OCI-LY3 (cell line): ENCODE measurements at regions not wholly inside any gene's neighbourhood (a gene's known extent, or its start where the extent isn't known, plus 50 kb on each side); places are given as distances from the start of the nearest gene placed in this dataset.
A peak's percentile ranks its signal among the peaks of the same experiment; 100 is the strongest.

Experiments used
- H2AFZ ChIP-seq: fragments of 200-600, 300-600 bp; shearing (Covaris generic); 2 replicates; pipeline ENCODE4 v1.6.0; 2014; ENCODE audit warnings: antibody characterized with exemption, low read depth, low read length
- H3K27ac ChIP-seq: fragments of 200-600, 300-600 bp; sonication (generic); 2 replicates; pipeline ENCODE4 v1.5.1; 2014; ENCODE audit warnings: mild to moderate bottlenecking, low read length, moderate library complexity, mixed read lengths
- H3K27me3 ChIP-seq: fragments of 200-600, 300-600 bp; sonication (generic); 2 replicates; pipeline ENCODE4 v1.6.1; 2014; ENCODE audit warnings: low read depth, low read length, mixed read lengths
- H3K36me3 ChIP-seq: fragments of 200-600, 300-600 bp; sonication (generic); replicated peaks from 2 replicates; pipeline ENCODE3; 2014; ENCODE audit warnings: low read depth, low read length, mixed read lengths
- H3K4me1 ChIP-seq: fragments of 300-600, 200-600 bp; sonication (generic); 2 replicates; pipeline ENCODE4 v1.6.1; 2014; ENCODE audit warnings: low read length, mixed read lengths
- H3K4me2 ChIP-seq: fragments of 200-600, 300-600 bp; sonication (generic); 2 replicates; pipeline ENCODE4 v1.6.1; 2014; ENCODE audit warnings: low read length, mixed read lengths
- H3K4me3 ChIP-seq: fragments of 300-600, 200-600 bp; sonication (generic); 2 replicates; pipeline ENCODE4 v1.5.1; 2014; ENCODE audit warnings: antibody characterized with exemption, mild to moderate bottlenecking, low read length, moderate library complexity
- H3K79me2 ChIP-seq: fragments of 300-600, 200-600 bp; shearing (Covaris generic); 2 replicates; pipeline ENCODE4 v1.6.1; 2014; ENCODE audit warnings: mild to moderate bottlenecking, low read length, mixed read lengths
- H3K9ac ChIP-seq: fragments of 300-600, 200-600 bp; shearing (Covaris generic); 2 replicates; pipeline ENCODE4 v1.6.0; 2014; ENCODE audit warnings: mild to moderate bottlenecking, low read length, moderate library complexity
- H3K9me3 ChIP-seq: fragments of 200-600, 300-600 bp; shearing (Covaris generic); 2 replicates; pipeline ENCODE4 v1.6.1; 2014; ENCODE audit warnings: low read length, mixed read lengths; ENCODE audit not compliant: insufficient read depth
- H4K20me1 ChIP-seq: fragments of 200-600, 300-600 bp; sonication (generic); 2 replicates; pipeline ENCODE4 v1.6.1; 2016; ENCODE audit warnings: low read length, mixed read lengths; ENCODE audit not compliant: insufficient read depth
- EZH2phosphoT487 ChIP-seq: fragments of 200-600 bp; shearing (Covaris generic); IDR thresholded peaks from 2 replicates; pipeline ENCODE4 v1.6.1; 2018; ENCODE audit warnings: antibody characterized with exemption, mixed run types, low read depth
- TF ChIP-seq, protein P1 (sequence below): fragments of 200-600, 300-600 bp; sonication (generic); IDR thresholded peaks from 2 replicates; pipeline ENCODE4 v1.5.1; 2014; ENCODE audit warnings: antibody characterized with exemption, low read length, low read depth

DNA sequence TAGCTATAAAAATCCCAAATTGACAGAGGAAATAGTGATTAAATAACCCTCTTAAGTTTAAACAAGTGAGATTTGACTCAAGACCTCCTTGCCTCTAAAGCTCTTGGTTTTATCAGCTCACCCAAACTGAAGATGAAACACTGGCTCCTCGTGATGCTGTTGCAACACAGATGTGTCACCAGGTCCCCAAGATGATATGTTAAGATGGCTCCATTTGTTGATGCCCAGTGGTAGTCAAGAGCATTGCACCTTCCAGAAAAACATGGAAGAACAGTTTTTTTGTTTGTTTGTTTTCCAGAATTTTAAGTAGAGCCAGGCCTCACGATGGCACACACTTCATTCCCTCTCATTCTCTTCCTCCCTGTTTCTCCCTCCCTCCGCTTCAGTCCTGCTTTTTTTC is 399.8 kb downstream of the TXNL1 start:
- Histone ChIP-seq H2AFZ (0 out of 2 replicates have a peak overlapping the region, but pooled peaks have one; percentile 9), H4K20me1 (no peaks in the 10 kb centered on the region), H3K27me3 (no peaks in the 10 kb centered on the region), H3K4me1 (peaks cover 56% of the 10 kb centered on the region), H3K9me3 (no peaks in the 10 kb centered on the region), H3K4me2 (no peak overlapping the region), H3K36me3 (peaks cover 27% of the 10 kb centered on the region), H3K27ac (0 out of 2 replicates have a peak overlapping the region, but pooled peaks have one; percentile 0), H3K79me2 (no peaks in the 10 kb centered on the region), H3K4me3 (no peak overlapping the region), H3K9ac (no peak overlapping the region)
- no peak for TF ChIP-seq EZH2phosphoT487
- TF ChIP-seq, protein P1, sequence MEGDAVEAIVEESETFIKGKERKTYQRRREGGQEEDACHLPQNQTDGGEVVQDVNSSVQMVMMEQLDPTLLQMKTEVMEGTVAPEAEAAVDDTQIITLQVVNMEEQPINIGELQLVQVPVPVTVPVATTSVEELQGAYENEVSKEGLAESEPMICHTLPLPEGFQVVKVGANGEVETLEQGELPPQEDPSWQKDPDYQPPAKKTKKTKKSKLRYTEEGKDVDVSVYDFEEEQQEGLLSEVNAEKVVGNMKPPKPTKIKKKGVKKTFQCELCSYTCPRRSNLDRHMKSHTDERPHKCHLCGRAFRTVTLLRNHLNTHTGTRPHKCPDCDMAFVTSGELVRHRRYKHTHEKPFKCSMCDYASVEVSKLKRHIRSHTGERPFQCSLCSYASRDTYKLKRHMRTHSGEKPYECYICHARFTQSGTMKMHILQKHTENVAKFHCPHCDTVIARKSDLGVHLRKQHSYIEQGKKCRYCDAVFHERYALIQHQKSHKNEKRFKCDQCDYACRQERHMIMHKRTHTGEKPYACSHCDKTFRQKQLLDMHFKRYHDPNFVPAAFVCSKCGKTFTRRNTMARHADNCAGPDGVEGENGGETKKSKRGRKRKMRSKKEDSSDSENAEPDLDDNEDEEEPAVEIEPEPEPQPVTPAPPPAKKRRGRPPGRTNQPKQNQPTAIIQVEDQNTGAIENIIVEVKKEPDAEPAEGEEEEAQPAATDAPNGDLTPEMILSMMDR = peak; percentile 32; the same call in 1 of the 2 replicates

DNA sequence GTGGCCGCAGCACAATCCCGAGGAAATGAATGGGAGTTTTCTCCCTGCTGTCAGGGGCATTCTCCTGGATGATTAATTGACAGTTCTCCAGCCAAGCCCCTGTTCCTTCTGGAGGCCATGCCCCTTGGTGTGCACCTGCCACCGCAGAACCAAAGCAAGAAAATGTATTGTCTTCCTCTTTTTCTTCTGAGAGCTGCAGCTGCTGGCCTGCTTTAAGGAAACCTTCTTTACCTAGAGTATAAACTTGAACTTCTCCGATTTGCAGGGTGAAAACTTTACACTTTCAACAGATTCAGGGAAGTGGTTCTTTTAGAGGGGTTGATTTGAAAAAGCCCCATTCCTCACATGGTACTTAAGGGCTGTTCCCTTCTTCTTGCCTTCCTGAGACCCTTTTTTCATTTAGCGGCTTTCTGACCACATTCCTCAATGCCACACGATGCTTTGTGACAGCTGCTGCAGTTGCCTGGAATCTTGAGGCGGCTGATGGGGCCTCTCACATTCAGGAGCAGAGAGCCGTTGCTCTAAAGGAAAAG is 402.8 kb downstream of the TXNL1 start:
- Histone ChIP-seq H3K27ac (peak overlapping the region; percentile 89), H3K36me3 (peaks cover 50% of the 10 kb centered on the region), H3K4me2 (peak overlapping the region; percentile 73), H3K4me1 (peaks cover 61% of the 10 kb centered on the region), H3K4me3 (peak overlapping the region; percentile 58), H4K20me1 (no peaks in the 10 kb centered on the region), H2AFZ (no peak overlapping the region), H3K79me2 (no peaks in the 10 kb centered on the region), H3K27me3 (no peaks in the 10 kb centered on the region), H3K9me3 (peaks cover 18% of the 10 kb centered on the region), H3K9ac (peak overlapping the region; percentile 84)
- TF ChIP-seq, protein P1 = no peak
- no peak for TF ChIP-seq EZH2phosphoT487

DNA sequence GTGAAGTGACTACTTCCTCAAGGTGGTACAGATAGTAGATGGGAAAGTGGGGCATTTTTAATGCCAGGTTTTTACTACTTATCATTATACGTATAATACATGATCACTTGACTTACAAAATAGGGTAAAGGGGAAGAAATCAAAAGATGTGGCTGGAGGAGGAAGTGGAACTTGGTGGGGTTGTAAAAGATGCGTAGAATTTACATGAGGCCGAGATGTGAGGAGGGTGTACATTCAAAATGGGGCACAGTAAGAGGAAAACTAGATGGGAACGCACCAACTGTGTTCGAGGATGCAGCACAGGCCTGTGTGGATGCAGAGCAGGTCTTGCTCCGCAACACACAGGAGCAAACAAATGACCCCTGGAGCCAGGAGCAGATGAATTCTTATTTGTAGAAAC is 403.3 kb downstream of the TXNL1 start:
- Histone ChIP-seq H3K4me3 (peak overlapping the region; percentile 58), H3K4me1 (peaks cover 61% of the 10 kb centered on the region), H3K9ac (peak overlapping the region; percentile 69), H3K9me3 (peaks cover 23% of the 10 kb centered on the region), H3K27me3 (no peaks in the 10 kb centered on the region), H3K36me3 (peaks cover 51% of the 10 kb centered on the region), H2AFZ (no peak overlapping the region), H3K79me2 (no peaks in the 10 kb centered on the region), H4K20me1 (no peaks in the 10 kb centered on the region), H3K27ac (peak overlapping the region; percentile 89), H3K4me2 (peak overlapping the region; percentile 73)
- TF ChIP-seq EZH2phosphoT487 = no peak
- TF ChIP-seq, protein P1 = no peak

DNA sequence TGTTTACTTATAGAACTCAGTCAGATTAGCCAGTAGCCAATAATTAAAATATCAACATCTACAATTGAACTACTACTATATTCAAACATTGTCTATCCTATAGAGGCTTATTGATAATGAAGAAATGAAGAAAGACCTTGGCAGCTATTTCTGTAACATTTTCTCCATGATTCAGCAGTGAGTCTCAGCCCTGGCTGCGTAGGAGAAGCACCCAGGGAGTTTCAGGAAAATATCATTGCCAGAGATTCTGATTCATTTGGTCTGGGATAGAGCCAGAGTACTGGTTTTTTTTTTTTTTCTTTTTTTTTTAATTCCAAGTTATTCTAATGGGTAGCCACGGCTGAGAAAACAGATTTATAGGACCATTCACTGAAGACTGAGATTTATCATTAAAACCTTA is 404.8 kb downstream of the TXNL1 start:
- Histone ChIP-seq H3K27me3 (no peaks in the 10 kb centered on the region), H3K79me2 (no peaks in the 10 kb centered on the region), H2AFZ (no peak overlapping the region), H3K9me3 (peaks cover 32% of the 10 kb centered on the region), H3K4me1 (peaks cover 53% of the 10 kb centered on the region), H3K27ac (peak overlapping the region; percentile 89), H3K9ac (peak overlapping the region; percentile 69), H3K4me2 (peak overlapping the region; percentile 73; the same call in 1 of the 2 replicates), H3K4me3 (no peak overlapping the region), H4K20me1 (no peaks in the 10 kb centered on the region), H3K36me3 (peaks cover 51% of the 10 kb centered on the region)
- no peak for TF ChIP-seq EZH2phosphoT487
- TF ChIP-seq, protein P1 = no peak
